H9 (cell line): ENCODE measurements at regions not wholly inside any gene's neighbourhood (a gene's known extent, or its start where the extent isn't known, plus 50 kb on each side); places are given as distances from the start of the nearest gene placed in this dataset.

ENCODE experiments used
- DNase-seq: peaks from one replicate; pipeline ENCODE4 v3.0.0-alpha.2; 2017
- H2AFZ ChIP-seq: one replicate; pipeline ENCODE4 v1.6.1; 2013; ENCODE audit warnings: mild to moderate bottlenecking, low read length, control low read depth, moderate library complexity
- H2AK5ac ChIP-seq: 2 replicates; pipeline ENCODE4 v1.6.1; 2013; ENCODE audit warnings: low read length, control low read depth, mixed read lengths; ENCODE audit not compliant: insufficient read length
- H2BK120ac ChIP-seq: one replicate; pipeline ENCODE4 v1.6.1; 2013; ENCODE audit warnings: low read depth, mild to moderate bottlenecking, low read length, control low read depth, inconsistent platforms; ENCODE audit not compliant: poor library complexity, severe bottlenecking
- H2BK12ac ChIP-seq: 2 replicates; pipeline ENCODE4 v1.6.1; 2013; ENCODE audit warnings: low read length, control low read depth, mixed read lengths, low read depth; ENCODE audit not compliant: insufficient read length
- H2BK15ac ChIP-seq: 2 replicates; pipeline ENCODE4 v1.6.1; 2013; ENCODE audit warnings: low read depth, low read length, control low read depth
- H2BK20ac ChIP-seq: one replicate; pipeline ENCODE4 v1.6.1; 2013; ENCODE audit warnings: low read depth, mild to moderate bottlenecking, low read length, control low read depth, inconsistent platforms; ENCODE audit not compliant: poor library complexity, severe bottlenecking
- H2BK5ac ChIP-seq: 2 replicates; pipeline ENCODE4 v1.6.1; 2013; ENCODE audit warnings: low read length, control low read depth, mixed read lengths; ENCODE audit not compliant: insufficient read length
- H3K14ac ChIP-seq: 2 replicates; pipeline ENCODE4 v1.6.1; 2013; ENCODE audit warnings: low read length, control low read depth; ENCODE audit not compliant: insufficient read depth
- H3K18ac ChIP-seq: 2 replicates; pipeline ENCODE4 v1.6.1; 2013; ENCODE audit warnings: low read depth, mild to moderate bottlenecking, mixed read lengths, low read length, control low read depth; ENCODE audit not compliant: insufficient read length
- H3K23ac ChIP-seq: 2 replicates; pipeline ENCODE4 v1.6.1; 2013; ENCODE audit warnings: low read length, control low read depth, mixed read lengths, low read depth; ENCODE audit not compliant: insufficient read length
- H3K23me2 ChIP-seq: 2 replicates; pipeline ENCODE4 v1.6.1; 2013; ENCODE audit warnings: low read depth, mild to moderate bottlenecking, mixed read lengths, low read length, control low read depth; ENCODE audit not compliant: insufficient read length, poor library complexity, severe bottlenecking
- H3K27ac ChIP-seq: 2 replicates; pipeline ENCODE4 v1.5.1; 2013; ENCODE audit warnings: low read length, control low read depth, mixed read lengths, low read depth; ENCODE audit not compliant: insufficient read length
- H3K27me3 ChIP-seq: 2 replicates; pipeline ENCODE4 v1.6.1; 2013; ENCODE audit warnings: low read length, control low read depth, inconsistent platforms; ENCODE audit not compliant: insufficient read depth
- H3K4ac ChIP-seq: 2 replicates; pipeline ENCODE4 v1.6.1; 2013; ENCODE audit warnings: low read depth, mild to moderate bottlenecking, control low read depth, inconsistent platforms, low read length, moderate library complexity
- H3K4me1 ChIP-seq: 2 replicates; pipeline ENCODE4 v1.6.1; 2013; ENCODE audit warnings: low read length, control low read depth, inconsistent platforms; ENCODE audit not compliant: insufficient read depth
- H3K4me2 ChIP-seq: 2 replicates; pipeline ENCODE4 v1.6.1; 2013; ENCODE audit warnings: low read length, control low read depth, mixed read lengths; ENCODE audit not compliant: insufficient read length, insufficient read depth
- H3K56ac ChIP-seq: 2 replicates; pipeline ENCODE4 v1.6.1; 2013; ENCODE audit warnings: low read depth, mild to moderate bottlenecking, mixed read lengths, low read length, control low read depth; ENCODE audit not compliant: insufficient read length
- H3K79me1 ChIP-seq: 2 replicates; pipeline ENCODE4 v1.6.1; 2013; ENCODE audit warnings: low read depth, mild to moderate bottlenecking, moderate library complexity, low read length, control low read depth, inconsistent platforms; ENCODE audit not compliant: insufficient read depth, poor library complexity, severe bottlenecking
- H3K79me2 ChIP-seq: 2 replicates; pipeline ENCODE4 v1.6.1; 2013; ENCODE audit warnings: low read length, control low read depth, inconsistent platforms; ENCODE audit not compliant: insufficient read depth
- H3K9ac ChIP-seq: 2 replicates; pipeline ENCODE4 v1.6.1; 2013; ENCODE audit warnings: low read length, control low read depth, mixed read lengths; ENCODE audit not compliant: insufficient read length; ENCODE audit errors: extremely low read depth
- H3K9me3 ChIP-seq: one replicate; pipeline ENCODE4 v1.6.1; 2013; ENCODE audit warnings: low read depth, low read length, inconsistent platforms; ENCODE audit not compliant: control insufficient read depth
- H3T11ph ChIP-seq: one replicate; pipeline ENCODE4 v1.6.1; 2013; ENCODE audit warnings: mild to moderate bottlenecking, low read length, control low read depth, inconsistent platforms
- H4K20me1 ChIP-seq: one replicate; pipeline ENCODE4 v1.6.1; 2013; ENCODE audit not compliant: control insufficient read depth, insufficient read length, insufficient read depth
- H4K5ac ChIP-seq: 2 replicates; pipeline ENCODE4 v1.6.1; 2013; ENCODE audit warnings: low read depth, mild to moderate bottlenecking, mixed read lengths, low read length, control low read depth; ENCODE audit not compliant: insufficient read length
- H4K8ac ChIP-seq: replicated peaks from 2 replicates; pipeline ENCODE4 v1.6.1; 2013; ENCODE audit warnings: low read length, control low read depth, mixed read lengths, low read depth; ENCODE audit not compliant: insufficient read length
- H4K91ac ChIP-seq: 2 replicates; pipeline ENCODE4 v1.6.1; 2013; ENCODE audit warnings: low read depth, mild to moderate bottlenecking, moderate library complexity, mixed read lengths, low read length, control low read depth; ENCODE audit not compliant: insufficient read length
- H3K27ac Mint-ChIP-seq, 3 experiments: 2 replicates in 2 of 3; 3 replicates in 1 of 3; pipeline ENCODE4 v1.8.0; 2020 to 2021; ENCODE audit warnings: mixed read lengths in 3 of 3, mild to moderate bottlenecking in 1 of 3, moderate library complexity in 1 of 3
- H3K27me3 Mint-ChIP-seq: 2 replicates; pipeline ENCODE4 v1.8.0; 2021; ENCODE audit warnings: low read depth, mild to moderate bottlenecking, moderate library complexity, mixed read lengths
- H3K36me3 Mint-ChIP-seq, 3 experiments: 2 replicates in 2 of 3; 3 replicates in 1 of 3; pipeline ENCODE4 v1.8.0; 2020 to 2021; ENCODE audit warnings: low read depth in 3 of 3, mixed read lengths in 3 of 3; ENCODE audit not compliant: insufficient read depth in 1 of 3
- H3K4me1 Mint-ChIP-seq, 2 experiments: 2 replicates each; pipeline ENCODE4 v1.8.0; 2020; ENCODE audit warnings: mixed read lengths in 2 of 2
- H3K4me3 Mint-ChIP-seq, 2 experiments: 2 replicates in 1 of 2; 3 replicates in 1 of 2; pipeline ENCODE4 v1.8.0; 2020 to 2021; ENCODE audit warnings: mild to moderate bottlenecking in 2 of 2, mixed read lengths in 2 of 2, moderate library complexity in 1 of 2
- H3K9me3 Mint-ChIP-seq, 2 experiments: 2 replicates in 1 of 2; 3 replicates in 1 of 2; pipeline ENCODE4 v1.8.0; 2020; ENCODE audit warnings: mild to moderate bottlenecking in 2 of 2, mixed read lengths in 2 of 2, moderate library complexity in 1 of 2
- CTCF ChIP-seq: fragments of 200-600 bp; sonication (generic); conservative IDR thresholded peaks from 3 replicates; pipeline ENCODE4 v1.8.0; 2021; ENCODE audit warnings: antibody characterized with exemption, mild to moderate bottlenecking
- WGBS: extraction: QIAGEN DNeasy Blood & Tissue Kit; methylation state at CpG from one replicate; pipeline ENCODE4 v1.1.7; 2013; ENCODE audit warnings: missing lambda C conversion rate, low lambda C conversion rate, mixed read lengths; ENCODE audit not compliant: insufficient read length; ENCODE audit errors: extremely low coverage; 5-methylcytosine and 5-hydroxymethylcytosine counted together

- peak; percentile 34 for DNase-seq
- Histone ChIP-seq H4K8ac (no peak overlapping the region), H3K14ac (no peak overlapping the region), H3K79me1 (no peaks in the 10 kb centered on the region), H2BK15ac (no peak overlapping the region), H2BK120ac (no peak overlapping the region), H3K4ac (no peak overlapping the region), H3K9me3 (no peaks in the 10 kb centered on the region), H3K4me1 (no peaks in the 10 kb centered on the region), H2BK12ac (no peak overlapping the region), H3K23ac (no peak overlapping the region), H2AK5ac (no peak overlapping the region), H2AFZ (no peak overlapping the region), H3T11ph (no peak overlapping the region), H3K4me2 (no peak overlapping the region), H2BK5ac (no peak overlapping the region), H3K9ac (no peak overlapping the region), H4K91ac (no peak overlapping the region), H3K56ac (no peak overlapping the region), H3K23me2 (no peaks in the 10 kb centered on the region), H4K5ac (no peak overlapping the region), H3K79me2 (no peaks in the 10 kb centered on the region), H2BK20ac (no peak overlapping the region), H3K27ac (no peak overlapping the region), H3K18ac (no peak overlapping the region), H3K27me3 (no peaks in the 10 kb centered on the region), H4K20me1 (no peaks in the 10 kb centered on the region)
- Mint-ChIP-seq H3K4me1 (peaks cover 2% of the 10 kb centered on the region in 2 experiments; a peak in 1 of 4 replicates), H3K9me3 (peaks cover 0 to 2% of the 10 kb centered on the region in 2 experiments; a peak in 1 of 5 replicates), H3K36me3 (no peaks in the 10 kb centered on the region), H3K27me3 (no peaks in the 10 kb centered on the region), H3K4me3 (no peak overlapping the region), H3K27ac (no peak overlapping the region)
- no CpG with 5 or more reads among the region's 2 CpGs for WGBS
- TF ChIP-seq CTCF, result peak; percentile 83
Measured at GRCh38 chr10:36779238-36779846, 346.1 kb upstream of the ANKRD30A start.
